ENCODE measurements at regions not wholly inside any gene's neighbourhood (a gene's known extent, or its start where the extent isn't known, plus 50 kb on each side); places are given as distances from the start of the nearest gene placed in this dataset.

DNA sequence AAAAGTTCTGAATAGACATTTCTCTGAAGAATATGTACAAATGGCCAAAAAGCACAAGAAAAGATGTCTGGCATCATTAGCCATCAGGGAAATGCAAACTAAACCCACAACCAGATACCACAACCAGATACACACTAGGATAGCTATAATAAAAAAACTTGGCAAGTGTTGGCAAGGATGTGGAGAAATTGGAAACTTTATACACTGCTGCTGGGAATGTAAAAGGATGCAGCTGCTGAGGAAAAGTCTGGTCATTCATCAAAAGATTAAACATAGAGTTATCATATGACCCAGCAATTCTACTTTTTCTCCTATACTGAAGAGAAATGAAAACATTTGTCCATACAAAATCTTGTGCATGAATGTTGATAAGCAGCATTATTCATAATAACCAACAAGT, 92.3 kb downstream of the UCHL1 start:
- no peak overlapping the region for H2BK15ac ChIP-seq (ENCODE audit: low read depth, low read length)
- Mint-ChIP-seq H3K27ac (no peak overlapping the region), H3K4me3 (no peak overlapping the region), H3K27me3 (ENCODE audit: low read depth) (peaks cover 41% of the 10 kb centered on the region), H3K36me3 (ENCODE audit: insufficient read depth in 1 of 3, low read depth in 3 of 3) (peaks cover 5 to 17% (median 6%) of the 10 kb centered on the region in 3 experiments), H3K4me1 (peaks cover 0 to 8% of the 10 kb centered on the region in 2 experiments; a peak in 3 of 4 replicates), H3K9me3 (peaks cover 14 to 22% of the 10 kb centered on the region in 2 experiments)
- no peak overlapping the region for H3K18ac ChIP-seq (ENCODE audit: insufficient read length, low read depth, low read length)
- no peak overlapping the region for H3T11ph ChIP-seq (ENCODE audit: low read length)
- H2BK5ac ChIP-seq (ENCODE audit: insufficient read length, low read length) = no peak overlapping the region
- no peak overlapping the region for H3K23ac ChIP-seq (ENCODE audit: insufficient read length, low read depth, low read length)
- H3K4ac ChIP-seq (ENCODE audit: low read depth, low read length) = no peak overlapping the region
- no peaks in the 10 kb centered on the region for H3K9me3 ChIP-seq (ENCODE audit: control insufficient read depth, low read depth, low read length)
- no peak overlapping the region for H4K8ac ChIP-seq (replicated peaks; ENCODE audit: insufficient read length, low read depth, low read length)
- no peaks in the 10 kb centered on the region for H3K4me1 ChIP-seq (ENCODE audit: insufficient read depth, low read length)
- H2AK5ac ChIP-seq (ENCODE audit: insufficient read length, low read length) = no peak overlapping the region
- no peak overlapping the region for H3K4me2 ChIP-seq (ENCODE audit: insufficient read depth, insufficient read length, low read length)
- no peak overlapping the region for H3K14ac ChIP-seq (ENCODE audit: insufficient read depth, low read length)
- H3K79me2 ChIP-seq (ENCODE audit: insufficient read depth, low read length) = no peaks in the 10 kb centered on the region
- no peak overlapping the region for H2BK120ac ChIP-seq (ENCODE audit: low read depth, low read length, poor library complexity, severe bottlenecking)
- H3K79me1 ChIP-seq (ENCODE audit: insufficient read depth, low read depth, low read length, poor library complexity, severe bottlenecking) = no peaks in the 10 kb centered on the region
- no peak overlapping the region for H2BK12ac ChIP-seq (ENCODE audit: insufficient read length, low read depth, low read length)
- no peak overlapping the region for H3K56ac ChIP-seq (ENCODE audit: insufficient read length, low read depth, low read length)
- DNase-seq = no peak
- no peaks in the 10 kb centered on the region for H3K27me3 ChIP-seq (ENCODE audit: insufficient read depth, low read length)
- no peak overlapping the region for H4K5ac ChIP-seq (ENCODE audit: insufficient read length, low read depth, low read length)
- H3K23me2 ChIP-seq (ENCODE audit: insufficient read length, low read depth, low read length, poor library complexity, severe bottlenecking) = no peaks in the 10 kb centered on the region
- no peaks in the 10 kb centered on the region for H4K20me1 ChIP-seq (ENCODE audit: control insufficient read depth, insufficient read depth, insufficient read length)
- no peak overlapping the region for H2BK20ac ChIP-seq (ENCODE audit: low read depth, low read length, poor library complexity, severe bottlenecking)
- no peak overlapping the region for H3K27ac ChIP-seq (ENCODE audit: insufficient read length, low read depth, low read length)
- TF ChIP-seq, protein P1, sequence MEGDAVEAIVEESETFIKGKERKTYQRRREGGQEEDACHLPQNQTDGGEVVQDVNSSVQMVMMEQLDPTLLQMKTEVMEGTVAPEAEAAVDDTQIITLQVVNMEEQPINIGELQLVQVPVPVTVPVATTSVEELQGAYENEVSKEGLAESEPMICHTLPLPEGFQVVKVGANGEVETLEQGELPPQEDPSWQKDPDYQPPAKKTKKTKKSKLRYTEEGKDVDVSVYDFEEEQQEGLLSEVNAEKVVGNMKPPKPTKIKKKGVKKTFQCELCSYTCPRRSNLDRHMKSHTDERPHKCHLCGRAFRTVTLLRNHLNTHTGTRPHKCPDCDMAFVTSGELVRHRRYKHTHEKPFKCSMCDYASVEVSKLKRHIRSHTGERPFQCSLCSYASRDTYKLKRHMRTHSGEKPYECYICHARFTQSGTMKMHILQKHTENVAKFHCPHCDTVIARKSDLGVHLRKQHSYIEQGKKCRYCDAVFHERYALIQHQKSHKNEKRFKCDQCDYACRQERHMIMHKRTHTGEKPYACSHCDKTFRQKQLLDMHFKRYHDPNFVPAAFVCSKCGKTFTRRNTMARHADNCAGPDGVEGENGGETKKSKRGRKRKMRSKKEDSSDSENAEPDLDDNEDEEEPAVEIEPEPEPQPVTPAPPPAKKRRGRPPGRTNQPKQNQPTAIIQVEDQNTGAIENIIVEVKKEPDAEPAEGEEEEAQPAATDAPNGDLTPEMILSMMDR (conservative IDR thresholded peaks at IDR 0.05) = no peak
- H2AFZ ChIP-seq (ENCODE audit: low read length) = no peak overlapping the region
- H4K91ac ChIP-seq (ENCODE audit: insufficient read length, low read depth, low read length) = no peak overlapping the region
- no peak overlapping the region for H3K9ac ChIP-seq (ENCODE audit: extremely low read depth, insufficient read length, low read length)
